HG03439 (cell line): ENCODE measurements at regions not wholly inside any gene's neighbourhood (a gene's known extent, or its start where the extent isn't known, plus 50 kb on each side); places are given as distances from the start of the nearest gene placed in this dataset.
"Not testable (repeated sequence)": the region's sequence is repeated elsewhere in the genome, so short reads cannot be mapped to it uniquely, and the experiment has no call there.

Source experiments
- ATAC-seq: cut with Tn5 transposase; IDR thresholded peaks from one replicate; pipeline ENCODE4 v1.9.1; 2021; ENCODE audit warnings: mild to moderate bottlenecking, moderate library complexity; ENCODE audit not compliant: unreplicated experiment

DNA sequence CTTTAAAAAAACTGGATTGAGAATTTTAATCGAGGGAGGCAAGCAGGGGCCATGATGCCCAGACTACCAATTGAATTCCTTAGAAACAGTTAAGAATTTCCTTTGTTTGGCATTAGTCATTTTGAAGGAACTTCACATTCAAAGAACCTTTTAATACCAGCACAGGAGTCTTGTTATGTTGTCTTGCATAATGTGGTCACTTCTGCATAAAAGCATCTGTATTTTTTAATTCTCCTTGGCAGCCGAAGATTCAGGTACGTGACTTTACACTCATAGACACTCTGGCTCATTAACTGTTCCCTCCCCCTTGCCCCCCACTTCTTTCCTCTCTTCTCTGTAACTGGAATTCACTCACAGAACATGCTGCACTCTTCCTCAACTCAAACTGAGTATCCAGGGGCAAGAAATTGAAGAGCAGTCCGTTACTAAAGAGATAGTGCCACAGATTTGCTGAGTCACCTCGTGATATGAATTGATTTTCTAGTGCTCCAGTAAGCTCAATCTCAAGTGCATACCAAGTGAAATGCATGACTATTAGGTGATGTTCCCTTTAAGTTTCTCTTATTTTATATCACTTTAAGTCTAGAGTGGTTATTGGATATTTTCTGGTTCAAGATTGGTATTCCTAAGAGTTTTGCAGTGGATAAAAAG, 572.2 kb upstream of the SOX9 start:
- no peak for ATAC-seq

DNA sequence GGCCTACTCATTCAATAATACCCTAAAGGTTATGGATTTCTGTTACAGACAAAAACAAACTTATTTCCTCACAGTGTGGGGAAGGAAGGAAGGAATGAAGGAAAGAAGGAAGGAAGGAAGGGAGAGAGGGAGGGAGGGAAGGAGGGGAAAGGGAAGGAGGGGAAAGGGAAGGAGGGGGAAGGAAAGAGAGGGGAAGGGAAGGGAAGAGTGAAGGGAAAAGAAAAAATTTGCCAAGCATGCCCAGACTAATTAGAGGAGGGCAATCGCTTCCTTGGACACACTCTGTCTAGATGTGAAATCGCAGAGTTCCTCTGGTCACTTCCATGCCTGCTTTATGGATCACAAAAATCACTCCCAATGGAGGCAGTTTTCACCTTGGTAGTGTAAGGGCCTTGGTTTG, 570.1 kb upstream of the SOX9 start:
- ATAC-seq: no peak

DNA sequence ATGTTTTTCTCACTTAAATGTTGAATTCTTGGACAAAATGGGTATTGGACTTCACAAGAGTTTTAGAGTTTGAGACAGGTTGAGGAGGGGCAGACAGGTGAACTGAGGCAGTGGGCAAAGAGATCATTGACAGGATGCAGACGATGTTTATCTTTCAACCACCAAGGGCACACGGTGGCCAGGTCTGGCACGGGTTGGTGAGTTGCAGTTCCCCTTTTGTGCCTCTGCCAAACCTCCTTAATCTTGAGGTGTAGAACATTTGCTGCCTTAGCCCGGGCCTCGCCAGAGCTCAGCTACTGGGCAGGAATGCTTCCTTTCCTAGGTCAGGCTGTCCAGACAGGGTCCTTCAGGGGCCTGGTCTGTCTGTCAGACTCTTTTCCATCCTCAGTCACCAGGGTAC, 567.4 kb upstream of the SOX9 start:
- no peak for ATAC-seq

DNA sequence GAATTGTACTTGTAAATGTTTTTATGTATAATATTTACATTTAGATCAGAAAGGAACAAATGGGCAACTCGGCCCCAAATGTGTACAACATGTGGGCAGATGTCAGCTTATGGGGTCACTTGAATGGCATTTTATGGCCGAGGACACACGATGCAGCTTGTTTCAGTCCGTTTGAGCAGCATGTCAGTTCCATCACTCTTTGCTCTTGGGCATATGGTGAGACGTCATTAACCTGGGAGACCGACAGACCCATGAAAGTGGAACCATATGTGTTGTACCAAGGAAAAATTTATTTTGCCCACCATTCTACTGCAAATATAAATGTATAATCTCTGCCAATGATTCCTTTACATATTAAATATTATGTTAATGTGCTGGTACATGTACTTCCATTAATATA, 561.9 kb upstream of the SOX9 start:
- ATAC-seq: no peak

DNA sequence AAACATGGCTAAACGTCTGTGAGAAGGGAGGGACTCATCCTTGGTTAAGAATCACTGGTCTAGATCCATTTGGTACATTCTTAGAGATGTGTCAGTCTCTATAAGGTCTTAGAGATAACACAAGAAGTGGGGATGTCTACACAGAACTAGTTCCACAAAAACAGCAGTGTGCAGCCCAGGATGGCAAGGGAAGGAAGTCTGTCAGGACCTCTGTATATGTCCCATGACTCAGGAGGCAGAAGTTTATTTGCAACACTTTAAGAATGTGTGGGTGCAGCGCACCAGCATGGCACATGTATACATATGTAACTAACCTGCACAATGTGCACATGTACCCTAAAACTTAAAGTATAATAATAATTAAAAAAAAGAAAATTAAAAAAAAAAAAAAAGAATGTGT, 548.5 kb upstream of the SOX9 start:
- ATAC-seq: no peak

DNA sequence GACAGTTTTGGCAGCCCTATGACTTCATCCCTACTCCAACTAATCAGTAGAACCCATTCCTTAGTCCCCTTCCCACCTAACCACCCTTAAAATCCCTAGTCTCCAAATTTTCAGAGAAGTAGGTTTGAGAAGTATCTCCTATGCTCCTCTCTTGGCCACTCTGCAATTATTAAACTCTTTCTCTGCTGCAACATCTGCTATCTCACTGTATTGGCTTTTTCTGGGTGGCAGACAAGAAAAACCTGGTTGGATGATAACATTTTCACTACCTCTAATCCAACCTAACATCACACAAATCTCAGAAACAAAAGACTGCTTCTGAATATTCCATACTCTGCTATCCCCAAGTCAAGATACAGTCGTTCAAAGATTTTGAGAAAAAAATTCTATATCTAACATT, 542.4 kb upstream of the SOX9 start:
- ATAC-seq: no peak

DNA sequence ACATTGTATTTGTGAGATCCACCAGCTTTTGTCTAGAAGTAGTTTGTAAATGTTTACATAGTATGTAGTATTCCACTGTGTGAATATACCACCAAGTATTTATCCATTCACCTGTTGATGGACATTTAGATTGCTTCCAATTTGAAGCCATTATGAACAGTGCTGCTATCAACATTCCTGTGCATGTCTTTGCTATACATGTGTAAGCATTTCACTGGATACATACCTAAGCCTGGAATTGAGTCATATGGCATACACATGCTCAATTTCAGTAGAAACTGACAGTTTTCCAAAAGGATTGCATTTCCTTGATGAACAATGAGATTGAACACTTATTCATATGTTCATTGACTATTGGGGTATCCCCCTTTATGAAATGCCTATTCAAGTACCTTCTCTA, 540.6 kb upstream of the SOX9 start:
- ATAC-seq: no peak

DNA sequence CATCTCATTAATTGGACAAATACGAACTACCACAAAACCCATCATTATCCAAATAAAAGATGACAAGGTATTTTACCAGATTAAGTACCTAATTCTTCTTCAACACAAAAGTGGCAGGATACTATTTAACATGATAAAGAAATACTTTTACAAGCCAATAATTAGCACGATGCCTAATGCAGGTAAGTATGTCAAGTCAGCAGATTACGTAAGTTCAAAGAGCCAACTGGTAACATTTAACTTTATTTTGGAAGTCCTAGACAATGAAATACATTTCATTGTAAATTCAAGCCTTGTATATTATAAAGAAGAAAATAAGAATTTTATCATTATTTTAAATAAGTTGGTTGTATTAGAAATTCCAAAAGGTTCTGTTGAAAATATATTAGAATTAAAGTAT, 535.3 kb upstream of the SOX9 start:
- no peak for ATAC-seq

DNA sequence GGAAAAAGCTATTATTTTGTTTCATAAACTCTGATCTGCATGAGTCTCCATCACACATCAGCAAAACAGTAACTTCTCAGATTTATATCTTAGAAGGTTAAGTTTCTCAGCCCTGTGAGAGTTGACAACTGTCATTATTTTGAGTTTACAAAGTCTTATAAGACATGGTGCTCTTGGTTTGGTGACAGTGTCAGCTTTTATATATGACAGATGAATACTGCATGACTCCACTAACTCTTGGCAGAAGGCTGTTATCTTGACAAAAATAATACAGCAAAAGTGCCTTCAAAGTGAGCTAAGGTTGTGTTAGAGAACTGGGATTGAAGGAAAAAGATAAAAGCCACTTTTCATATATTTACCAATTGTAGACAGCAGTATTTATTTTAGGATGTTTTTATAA, 528.4 kb upstream of the SOX9 start:
- no peak for ATAC-seq

DNA sequence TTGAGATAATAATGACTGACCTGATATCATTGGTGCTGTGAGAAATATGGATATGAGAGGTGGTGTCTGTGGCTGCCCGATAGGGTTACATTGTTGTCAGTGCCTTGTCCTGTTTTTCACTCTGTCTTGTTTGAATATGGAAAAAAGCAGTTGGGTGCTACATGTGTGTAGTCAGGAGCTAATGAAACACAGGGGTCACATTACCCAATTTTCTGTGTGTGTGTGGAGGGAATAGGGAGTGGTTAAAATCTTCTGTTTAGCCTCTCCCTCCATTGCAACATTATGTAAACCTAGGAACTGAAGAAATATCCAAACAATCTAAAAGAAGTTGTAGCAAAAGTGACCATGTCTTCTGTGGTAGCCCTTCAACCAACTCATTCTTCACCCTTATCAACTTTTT, 527.7 kb upstream of the SOX9 start:
- no peak for ATAC-seq

DNA sequence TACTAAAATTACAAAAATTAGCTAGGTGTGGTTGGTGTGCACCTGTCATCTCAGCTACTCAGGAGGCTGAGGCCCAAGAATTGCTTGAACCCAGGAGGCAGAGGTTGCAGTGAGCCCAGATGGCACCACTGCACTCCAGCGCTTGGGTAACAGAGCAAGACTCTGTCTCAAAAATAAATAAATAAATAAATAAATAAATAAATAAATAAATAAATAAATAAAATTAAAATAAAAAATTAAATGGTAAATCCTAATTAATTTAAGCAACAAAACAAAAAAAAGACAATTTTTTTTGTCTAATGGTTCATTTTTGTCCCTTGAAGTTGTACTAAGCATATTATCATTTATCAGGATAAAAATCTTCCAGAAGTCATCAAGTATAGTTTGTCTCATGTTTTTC, 521.2 kb upstream of the SOX9 start:
- ATAC-seq: not testable (repeated sequence)

DNA sequence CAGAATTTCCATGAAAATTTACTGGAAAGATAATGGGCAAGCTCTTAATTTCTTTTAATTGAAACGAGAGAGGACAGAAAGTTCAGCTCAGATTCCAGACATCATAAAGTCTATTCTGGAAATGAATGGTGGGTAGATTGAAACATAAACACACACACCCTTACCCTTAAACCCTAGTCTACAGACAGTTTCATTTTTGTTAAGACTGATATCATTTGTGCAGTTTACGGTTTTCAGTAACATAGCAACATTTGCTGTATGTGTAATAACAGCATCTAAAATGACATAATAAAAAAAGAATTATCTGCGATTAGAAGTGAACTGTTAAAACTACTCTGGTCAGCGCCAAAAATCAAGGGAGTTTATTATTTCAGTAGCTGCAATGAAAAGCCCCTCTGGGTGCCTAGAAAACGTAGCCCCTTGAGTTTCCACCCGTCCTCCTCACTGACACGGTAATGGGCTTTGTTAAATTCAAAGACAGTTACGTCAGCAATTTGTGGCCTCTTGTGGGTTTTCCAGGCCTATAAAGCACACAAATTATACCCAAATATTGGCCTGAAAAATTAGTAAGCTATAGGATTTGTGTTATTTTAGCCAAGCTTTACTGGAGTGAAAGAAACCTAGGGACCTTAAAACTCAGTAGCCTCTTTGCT, 520.6 kb upstream of the SOX9 start:
- ATAC-seq: no peak

DNA sequence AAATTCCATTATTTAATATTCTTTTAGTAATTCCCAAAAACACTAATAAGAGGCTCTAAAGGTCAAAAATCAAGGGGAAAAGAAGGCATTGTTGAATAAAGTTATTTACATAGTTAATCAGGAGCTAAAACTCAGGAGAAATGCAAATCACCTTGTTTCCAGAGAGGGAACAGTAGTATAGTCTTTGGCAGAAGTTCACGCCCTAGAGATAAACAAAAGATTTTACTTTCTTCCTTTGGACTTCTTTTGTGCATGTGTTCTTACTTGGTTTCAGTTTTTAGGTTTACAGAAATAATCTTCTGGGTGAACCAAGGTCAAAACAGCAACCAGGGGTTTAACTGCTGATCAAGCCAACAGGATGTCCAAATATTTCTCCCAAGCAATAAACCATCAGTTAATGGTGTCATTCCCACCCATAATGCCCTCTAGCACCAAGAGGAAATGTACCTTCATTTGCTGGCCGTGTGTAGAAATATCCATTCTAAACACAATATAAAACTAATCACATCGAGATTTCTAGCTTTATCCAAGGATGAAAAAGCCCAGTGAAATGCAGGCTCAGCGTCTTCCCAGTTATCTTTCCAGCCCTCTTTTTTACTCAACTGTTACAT, 518.8 kb upstream of the SOX9 start:
- ATAC-seq: no peak

DNA sequence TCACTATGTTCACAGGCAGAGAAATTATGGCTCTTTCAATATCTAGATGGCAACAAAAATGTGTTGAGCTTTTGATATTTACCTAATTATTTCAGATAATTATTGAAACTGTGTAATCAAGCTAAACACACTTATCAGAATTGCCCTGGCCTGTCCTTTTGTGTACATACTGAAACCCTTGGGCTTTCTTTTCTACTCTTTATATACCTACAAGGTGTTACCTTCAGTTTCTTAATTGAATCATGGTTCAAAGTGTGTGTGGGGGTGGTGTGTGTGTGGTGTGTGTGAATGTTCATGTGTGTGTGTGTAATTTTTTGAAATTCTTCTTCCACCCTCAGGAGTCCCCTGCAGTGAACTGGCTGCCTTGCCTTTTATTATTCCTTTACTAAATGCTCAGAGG, 506.8 kb upstream of the SOX9 start:
- ATAC-seq: no peak

DNA sequence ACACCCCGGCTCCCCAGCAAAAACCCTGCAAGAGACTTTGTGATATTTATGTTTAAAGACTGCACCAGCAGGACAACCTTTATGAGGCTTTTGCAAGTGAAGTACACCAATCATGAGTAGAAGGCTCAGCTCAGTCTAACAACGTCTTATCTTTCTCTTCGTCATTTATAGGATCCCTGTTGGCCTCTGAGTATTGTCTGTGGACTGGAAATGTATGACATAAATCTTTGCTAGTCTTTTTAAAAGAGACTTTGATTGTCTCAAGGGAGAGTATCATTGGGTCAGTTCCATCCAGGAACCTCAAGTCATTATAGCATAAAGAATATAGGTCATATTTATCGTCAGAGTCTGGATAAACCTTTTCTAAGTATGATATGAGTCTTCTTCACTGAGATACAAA, 505.0 kb upstream of the SOX9 start:
- ATAC-seq: no peak

DNA sequence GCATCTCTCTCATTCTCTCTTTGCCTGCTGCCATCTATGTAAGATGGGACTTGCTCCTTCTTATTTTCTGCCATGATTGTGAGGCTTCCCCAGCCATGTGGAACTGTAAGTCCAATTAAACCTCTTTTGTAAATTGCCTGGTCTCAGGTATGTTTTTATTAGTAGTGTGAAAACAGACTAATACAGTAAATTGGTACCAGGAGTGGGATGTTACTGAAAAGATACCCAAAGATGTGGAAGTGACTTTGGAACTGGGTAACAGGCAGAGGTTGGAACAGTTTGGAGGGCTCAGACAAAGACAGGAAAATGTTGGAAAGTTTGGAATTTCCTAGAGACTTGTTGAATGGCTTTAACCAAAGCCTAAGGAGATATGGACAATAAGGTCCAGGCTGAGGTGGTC, 503.1 kb upstream of the SOX9 start:
- ATAC-seq: not testable (repeated sequence)

DNA sequence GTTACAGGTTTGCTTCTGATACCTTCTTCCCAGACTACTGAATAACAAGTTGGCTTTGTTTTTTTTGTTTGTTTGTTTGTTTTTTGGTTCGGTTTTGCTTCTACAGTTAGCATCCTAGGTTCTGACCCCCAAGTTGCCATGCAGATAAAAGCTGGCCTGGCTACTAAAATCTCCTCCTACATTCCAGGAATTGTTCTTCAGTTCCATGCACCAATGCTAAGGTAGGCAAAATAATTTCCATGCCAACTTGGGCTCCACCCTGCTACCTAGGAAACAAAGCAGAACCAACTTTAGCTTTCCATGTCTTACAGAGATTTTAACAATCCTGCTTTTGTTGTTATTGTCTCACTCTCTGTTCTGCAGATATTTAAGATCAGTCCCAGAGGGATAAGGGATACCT, 495.5 kb upstream of the SOX9 start:
- no peak for ATAC-seq

DNA sequence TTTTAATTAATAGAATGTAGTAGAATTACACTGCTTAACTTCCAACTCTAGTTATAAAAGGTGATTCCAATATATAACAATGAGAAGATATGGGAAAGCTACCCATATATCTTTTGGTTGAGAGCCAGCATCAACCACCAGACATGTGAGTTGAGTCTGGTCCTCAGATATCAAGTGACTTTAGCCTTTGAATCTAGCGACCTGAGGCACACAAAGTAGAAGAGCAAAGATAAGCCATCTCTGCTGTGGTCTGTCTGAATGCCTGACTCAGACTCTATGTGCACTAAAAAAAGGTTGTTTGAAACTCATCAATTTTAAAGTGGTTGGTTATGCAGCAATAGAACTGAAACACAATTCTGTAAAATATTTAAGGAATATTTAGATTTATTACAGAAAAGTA, 492.5 kb upstream of the SOX9 start:
- no peak for ATAC-seq

DNA sequence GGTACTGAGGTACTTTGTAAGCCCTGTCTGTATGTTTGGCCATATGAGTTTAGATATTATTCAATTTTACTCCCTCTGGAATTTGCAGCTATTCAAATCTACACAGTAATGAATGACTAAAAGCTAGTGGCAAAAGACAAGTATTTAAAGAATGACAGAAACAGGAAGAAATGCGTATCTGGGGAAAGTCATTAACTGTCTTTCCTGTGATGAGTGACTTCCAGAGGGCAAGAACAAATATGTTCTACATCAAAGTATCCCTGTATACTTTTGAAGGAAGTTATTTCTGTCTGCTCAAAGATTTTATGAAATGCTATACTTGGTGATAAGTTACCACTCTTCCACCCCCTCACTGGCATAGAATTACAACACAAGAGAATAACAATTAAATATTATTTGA, 489.3 kb upstream of the SOX9 start:
- ATAC-seq: no peak

DNA sequence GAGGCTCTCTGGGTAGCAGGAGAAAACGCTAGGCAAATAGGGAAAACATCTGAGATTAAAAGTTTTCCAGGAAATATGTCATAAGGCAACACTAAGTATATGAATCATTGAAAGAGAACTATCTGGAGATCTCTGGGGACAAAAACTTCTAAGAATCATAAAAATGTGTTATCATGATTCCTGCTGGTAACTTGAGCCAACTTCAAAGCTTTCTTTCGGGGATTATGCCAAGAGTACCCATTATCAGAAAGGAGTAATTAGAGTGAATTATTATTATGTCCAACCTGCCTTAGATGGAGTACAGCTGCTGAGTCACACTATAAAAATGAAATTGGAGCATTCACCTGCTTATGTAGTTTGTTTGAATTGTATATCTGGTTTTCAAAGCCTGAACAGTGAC, 488.5 kb upstream of the SOX9 start:
- ATAC-seq: no peak

DNA sequence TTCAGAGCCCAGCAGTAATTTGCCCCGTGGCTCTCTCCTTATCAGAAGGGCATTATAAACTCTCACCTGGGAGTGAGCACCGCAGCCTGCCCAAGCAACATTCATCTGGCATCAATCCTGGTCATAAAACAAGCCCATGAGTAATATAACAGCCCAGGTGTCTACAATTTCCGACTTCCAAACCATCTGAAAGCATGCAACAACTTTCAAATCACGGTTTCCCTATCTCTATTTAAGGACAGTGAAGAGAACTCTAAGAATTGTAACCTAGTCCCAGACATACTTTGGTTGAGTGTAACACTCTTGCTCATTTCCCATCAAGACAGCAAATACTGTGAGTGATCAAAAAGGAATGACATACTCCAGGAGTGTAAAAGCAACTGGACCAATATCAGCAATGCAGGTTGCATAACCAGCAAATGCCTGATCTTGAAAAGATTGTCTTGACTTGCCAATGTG, 487.4 kb upstream of the SOX9 start:
- no peak for ATAC-seq

DNA sequence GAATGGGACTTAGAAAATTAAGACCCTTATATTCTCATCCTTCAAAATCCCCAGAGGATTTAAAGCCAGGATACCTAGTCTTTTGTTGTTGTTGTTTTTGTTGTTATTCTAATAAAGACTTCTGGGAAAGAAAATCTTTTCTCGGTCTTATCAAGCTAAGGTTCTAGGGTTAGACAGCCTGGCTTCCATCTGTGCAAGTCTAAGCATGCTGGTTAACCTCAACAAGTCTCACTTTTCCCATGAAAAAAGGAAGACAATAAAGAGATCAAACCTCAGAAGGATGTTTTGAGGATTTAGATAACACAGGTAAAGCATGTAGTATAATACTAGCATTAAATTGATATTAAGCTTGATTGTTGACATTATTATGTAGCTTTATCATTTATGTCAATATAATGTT, 486.4 kb upstream of the SOX9 start:
- ATAC-seq: no peak

DNA sequence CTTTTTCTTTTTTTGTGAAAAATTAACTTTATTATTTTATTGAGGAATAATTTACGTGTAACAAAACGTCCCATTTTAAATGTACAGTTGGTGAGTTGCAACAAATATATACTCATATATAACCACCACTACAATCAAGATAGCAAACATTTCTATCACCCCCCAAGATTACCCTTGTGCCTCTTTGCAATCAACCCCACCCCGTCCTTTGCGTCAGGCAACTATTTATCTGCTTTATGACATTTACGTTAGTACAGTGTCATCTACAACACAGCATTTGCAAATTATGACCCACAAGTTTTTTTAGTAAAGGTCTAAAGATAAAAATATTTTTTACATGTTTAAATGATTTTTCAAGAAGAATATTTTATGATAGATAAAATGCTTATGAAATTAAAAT, 485.6 kb upstream of the SOX9 start:
- no peak for ATAC-seq
